ENCODE measurements at regions not wholly inside any gene's neighbourhood (a gene's known extent, or its start where the extent isn't known, plus 50 kb on each side); places are given as distances from the start of the nearest gene placed in this dataset.
"Not testable (repeated sequence)": the region's sequence is repeated elsewhere in the genome, so short reads cannot be mapped to it uniquely, and the experiment has no call there.

DNA sequence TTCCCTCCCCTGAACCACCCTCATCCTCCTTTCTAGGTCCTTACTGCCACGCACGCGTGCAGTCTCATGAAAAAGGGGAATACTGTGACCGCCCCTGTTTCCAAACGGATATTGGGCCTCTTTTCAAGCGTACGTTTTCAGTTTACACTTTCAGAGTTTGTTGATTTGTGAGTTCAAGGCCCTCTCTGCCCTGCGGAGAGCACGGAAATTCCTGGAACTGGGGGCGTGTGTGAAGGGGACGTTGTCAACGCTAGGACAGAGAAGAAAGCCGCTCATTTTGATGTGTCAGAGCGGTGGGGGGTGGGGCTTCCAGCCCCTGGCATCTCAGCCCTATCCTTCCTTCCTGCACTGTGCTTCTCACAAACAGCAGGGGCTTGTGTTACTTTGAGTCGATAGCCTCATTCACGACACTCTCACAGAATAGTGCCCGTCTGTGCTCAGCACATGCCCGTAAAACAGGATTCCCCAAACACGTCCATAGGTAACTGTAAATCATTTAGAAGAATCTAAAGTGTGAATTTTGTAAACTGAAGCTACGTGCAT is 137.6 kb upstream of the PEG3 start:
- no peak for DNase-seq (ENCODE audit: low read depth)

DNA sequence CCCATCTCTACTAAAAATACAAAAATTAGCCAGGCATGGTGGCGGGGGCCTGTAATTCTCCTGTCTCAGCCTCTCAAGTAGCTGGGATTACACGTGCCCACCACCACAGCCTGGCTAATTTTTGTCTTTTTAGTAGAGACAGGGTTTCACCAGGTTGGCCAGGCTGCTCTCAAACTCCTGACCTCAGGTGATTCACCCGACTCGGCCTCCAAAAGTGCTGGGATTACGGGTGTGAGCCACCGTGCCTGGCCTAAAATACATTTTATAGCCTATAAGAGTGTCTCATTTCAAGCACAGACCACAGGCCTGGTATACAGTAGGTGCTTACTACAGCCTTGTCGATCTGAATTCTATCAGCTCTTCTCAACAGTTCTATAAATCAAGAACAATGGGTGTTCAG is 139.5 kb upstream of the USP29 start:
- DNase-seq (ENCODE audit: low read depth): not testable (repeated sequence)

DNA sequence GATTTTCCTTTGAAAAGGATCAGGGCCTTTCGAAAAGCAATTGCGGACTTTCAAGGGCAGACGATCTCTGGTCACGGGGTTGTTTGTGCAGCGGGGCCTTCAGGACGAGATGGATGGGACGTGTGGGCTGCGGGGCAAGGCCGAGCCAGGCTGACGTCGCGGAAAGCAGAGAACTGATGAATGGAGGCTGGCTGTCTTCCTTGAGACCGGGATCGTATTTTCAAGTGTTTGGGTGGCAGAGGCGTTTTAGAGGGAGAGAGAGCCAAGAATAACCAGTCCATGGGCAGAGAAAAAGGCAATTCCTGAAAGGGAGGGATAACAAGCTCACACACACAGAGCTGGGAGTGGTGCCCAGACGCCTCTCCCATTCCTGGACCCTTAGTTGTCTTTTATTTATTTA is 138.9 kb upstream of the USP29 start:
- no peak for DNase-seq (ENCODE audit: low read depth)

DNA sequence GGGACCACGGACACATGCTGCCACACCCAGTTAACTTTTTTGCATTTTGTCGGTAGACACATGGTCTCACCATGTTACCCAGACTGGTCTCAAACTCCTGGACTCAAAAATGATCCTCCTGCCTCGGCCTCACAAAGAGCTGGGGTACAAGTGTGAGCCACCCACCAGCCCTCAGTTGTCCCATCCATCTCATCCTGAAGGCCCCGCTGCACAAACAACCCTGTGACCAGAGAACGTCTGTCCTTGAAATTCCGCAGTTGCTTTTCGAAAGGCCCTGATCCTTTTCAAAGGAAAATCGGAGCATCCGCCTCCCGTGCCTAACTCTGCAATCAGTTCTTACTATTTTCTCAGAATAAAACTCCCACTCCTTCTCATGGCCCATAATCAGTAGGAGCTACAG is 138.3 kb upstream of the USP29 start:
- DNase-seq (ENCODE audit: low read depth): not testable (repeated sequence)

DNA sequence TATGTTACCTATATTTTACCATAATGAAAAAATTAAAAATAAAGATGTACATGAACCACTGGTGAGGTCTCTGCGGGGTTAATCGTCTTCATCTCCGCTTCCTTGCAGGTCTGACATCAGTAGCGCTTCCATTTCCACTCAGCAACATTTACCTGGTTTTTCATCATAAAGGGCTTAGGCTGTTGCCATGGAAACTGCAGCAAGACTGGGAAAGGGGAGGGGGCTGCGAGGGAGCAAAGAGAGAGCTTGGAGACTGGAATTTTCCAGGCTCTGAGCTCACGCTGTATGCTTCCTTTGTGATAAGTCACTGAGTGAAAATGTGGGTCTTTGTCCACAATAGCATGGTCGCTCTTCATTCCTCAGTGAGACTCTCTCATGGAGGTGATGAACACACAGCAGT is 136.6 kb upstream of the USP29 start:
- DNase-seq (ENCODE audit: low read depth): no peak

DNA sequence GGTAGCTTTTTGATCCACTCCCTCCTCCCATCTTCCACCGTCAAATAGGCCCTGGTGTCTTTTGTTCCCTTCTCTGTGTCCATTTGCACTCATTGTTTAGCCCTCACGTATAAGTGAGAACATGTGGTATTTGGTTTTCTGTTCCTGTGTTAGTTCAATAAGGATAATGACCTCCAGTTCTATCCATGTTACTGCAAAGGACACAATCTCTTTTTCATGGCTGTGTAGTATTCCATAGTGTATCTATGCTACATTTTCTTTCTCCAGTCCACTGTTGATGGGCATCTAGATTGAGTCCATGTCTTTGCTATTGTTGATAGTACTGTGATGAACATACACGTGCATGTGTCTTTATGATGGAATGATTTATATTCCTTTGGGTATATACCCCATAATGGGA is 136.0 kb upstream of the USP29 start:
- DNase-seq (ENCODE audit: low read depth): no peak

DNA sequence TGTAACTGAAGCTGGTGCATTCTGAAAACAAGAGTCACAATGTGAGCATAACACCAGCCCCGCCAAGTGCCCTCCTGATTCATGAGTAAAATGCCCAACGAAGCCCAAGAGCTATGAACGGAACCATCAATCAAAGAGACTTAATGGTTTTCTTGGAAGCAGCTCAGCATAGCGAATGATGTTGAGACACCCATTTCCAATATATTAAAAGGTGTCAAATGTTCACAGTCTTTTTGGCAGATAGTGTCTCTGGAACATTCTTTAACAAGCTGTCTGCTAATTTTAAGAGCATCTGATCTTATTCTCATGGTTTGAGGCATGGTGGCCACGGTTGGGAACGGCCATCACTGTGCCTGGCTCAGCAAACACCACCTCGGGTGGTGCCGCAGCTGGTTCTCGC is 133.4 kb upstream of the USP29 start:
- DNase-seq (ENCODE audit: low read depth): no peak

DNA sequence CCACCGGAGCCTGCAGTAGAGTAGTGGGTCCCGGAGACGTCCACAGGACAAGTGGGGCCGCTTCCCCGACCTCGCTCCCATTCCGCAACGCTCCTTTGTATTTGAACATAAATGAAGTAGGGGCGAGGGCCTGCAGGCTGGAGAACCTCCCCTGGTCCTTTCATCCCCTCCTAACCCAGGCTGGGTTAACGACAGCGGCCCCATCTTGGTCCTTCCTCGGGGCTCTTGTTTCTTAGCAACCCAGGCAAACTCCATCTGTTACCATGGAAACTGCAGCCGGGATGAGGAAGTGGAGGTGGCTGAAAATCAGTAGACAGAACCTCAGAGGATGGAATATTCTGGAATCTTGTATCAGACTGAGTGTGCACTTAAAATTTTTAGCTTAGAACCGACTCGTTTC is 132.6 kb upstream of the USP29 start:
- DNase-seq (ENCODE audit: low read depth): no peak

DNA sequence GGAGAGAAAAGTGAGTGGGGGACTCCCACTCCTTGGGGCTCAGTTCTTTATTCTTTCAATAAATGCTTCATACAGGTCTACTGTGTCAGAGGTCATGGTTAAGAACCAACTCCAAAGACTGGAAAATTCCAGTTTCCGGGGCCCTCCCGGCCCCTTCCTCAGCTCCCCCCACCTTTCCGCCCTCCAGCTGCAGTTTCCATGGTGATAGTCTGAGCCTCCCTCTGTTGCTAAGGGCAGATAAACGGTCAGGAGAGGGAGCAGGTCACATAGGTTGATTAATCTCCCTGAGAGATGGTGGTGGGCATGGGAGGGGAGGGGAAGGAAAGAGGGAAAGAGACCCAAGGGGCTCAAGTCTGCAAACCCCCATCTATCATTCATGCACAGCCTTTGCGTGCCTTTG is 131.5 kb upstream of the USP29 start:
- no peak for DNase-seq (ENCODE audit: low read depth)

DNA sequence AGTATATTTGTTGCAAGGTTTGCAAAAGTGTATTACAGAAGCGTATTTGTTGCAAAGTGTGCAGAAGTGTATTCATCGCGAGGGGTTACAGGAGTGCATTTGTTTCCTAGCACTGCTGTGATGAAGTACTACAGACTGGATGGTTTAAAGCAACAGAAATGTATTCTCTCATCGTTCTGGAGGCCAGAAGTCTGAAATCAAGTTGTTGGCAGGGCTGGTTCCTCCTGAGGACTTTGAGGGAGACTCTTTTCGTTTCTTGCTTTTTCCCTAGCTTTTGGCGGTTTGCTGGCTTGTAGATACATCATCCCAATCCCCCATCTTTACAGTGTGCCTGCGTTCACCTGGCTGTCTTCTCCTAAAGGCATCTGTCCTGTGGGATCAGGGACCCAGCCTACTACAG is 127.9 kb upstream of the USP29 start:
- no peak for DNase-seq (ENCODE audit: low read depth)

DNA sequence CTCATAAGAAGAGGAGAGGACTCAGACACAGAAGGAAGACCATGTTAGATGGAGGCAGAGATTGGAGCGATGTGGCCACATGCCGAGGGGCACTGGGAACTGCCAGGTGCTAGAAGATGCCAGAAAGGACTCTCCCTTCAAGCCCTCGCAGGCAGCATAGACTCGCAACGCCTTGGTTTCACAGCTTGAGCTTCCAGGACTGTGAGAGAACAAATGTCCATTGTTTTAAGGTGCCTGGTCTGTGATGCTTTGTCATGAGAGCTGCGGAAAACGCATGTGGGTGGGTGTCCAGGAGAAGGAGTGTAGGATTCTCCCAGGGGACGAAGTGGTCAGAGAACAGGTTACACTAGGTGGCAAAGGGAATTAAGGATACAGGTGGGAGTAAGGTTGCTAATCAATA is 125.9 kb upstream of the USP29 start:
- no peak for DNase-seq (ENCODE audit: low read depth)

DNA sequence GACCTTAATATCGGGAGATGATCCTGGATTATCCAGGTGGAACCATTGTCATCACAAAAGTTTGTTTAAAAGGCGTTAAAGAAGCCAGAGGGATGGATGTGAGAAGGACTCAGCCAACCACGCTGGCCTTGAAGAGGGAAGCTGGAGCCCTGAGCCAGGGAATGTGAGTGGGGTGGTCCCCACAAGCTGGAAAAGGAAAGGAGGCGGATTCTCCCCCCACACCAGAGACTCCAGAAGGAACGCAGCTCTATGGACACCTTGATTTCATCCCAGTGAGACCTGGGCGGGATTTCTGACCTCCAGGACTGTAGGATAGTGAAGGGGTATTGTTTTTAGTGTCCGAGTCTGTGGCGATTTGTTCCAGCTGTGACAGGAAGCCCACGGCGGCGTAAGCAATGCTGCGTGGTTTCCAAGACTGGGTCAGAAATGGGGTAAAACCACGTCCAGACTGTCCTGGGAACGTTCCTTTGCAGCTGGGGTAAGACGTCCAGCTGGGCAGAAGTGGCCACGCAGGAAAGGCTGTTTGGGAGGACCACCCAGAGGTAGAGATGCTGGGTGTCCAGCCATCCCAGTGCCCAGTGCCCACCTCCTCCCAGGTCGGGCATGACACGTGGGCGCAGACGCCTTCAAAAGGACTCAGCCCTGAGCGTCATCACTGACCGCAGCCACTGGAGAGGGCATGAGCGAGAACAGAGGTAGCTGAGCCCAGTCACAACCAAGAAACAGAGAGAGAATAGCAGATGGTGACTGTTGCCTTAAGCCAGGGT is 125.4 kb upstream of the USP29 start:
- no peak for DNase-seq (ENCODE audit: low read depth)

DNA sequence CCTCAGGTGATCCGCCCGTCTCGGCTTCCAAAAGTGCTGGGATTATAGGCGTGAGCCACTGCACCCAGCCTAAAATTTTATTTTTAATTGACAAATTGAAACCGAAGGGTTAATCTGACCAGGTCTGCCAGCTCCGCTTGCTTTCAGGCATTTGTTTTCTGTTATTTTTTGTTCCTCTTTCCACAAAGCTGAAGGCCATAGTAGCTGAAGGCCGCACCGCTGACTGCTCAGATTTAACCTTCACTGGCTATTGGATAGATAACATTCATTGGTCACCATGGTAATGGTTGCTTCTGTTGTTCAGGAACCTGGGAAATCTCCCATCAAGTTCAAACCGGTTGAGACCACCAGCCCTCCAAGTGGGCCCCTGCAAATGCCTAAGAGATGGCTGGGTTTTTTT is 124.5 kb upstream of the USP29 start:
- no peak for DNase-seq (ENCODE audit: low read depth)

DNA sequence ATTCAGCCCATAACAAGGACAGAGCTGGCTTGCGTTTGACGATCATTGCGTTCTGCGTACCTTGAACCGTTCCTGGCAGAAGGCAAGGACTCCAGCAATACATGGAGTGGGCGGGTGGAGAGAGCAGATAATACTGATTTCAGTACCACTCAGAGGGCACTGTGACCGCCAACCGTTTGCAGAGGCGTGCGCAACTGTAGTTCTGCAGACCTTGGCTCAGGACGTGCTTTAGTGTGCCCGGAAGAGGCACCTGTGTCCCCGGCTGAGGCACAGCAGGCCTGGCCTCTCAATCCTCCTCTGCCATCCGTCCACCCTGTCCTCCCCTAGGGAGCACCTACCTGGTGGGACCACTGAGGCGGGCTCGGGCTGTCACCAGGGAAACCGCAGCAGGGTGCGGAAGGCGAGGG is 117.6 kb upstream of the USP29 start:
- DNase-seq (ENCODE audit: low read depth): no peak

DNA sequence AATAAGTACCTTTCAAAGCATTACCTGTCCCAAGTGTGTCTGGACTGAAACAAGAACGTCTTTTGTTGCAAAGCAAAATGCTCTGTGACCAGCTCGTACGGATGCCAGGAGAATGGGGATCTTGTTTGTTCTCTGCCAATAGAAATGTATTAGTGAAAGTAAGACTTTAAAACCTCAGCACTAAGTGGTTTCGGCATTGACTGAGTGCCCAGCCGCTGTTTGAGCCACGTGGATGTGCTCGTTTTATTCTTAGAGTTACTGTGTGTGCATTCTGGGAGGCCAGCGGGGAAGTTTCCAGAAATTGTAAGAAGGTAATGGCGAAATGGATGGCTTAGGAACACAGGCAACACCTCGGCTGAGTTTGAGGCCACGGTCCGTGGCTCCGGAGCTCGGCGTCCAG is 117.1 kb upstream of the USP29 start:
- no peak for DNase-seq (ENCODE audit: low read depth)

DNA sequence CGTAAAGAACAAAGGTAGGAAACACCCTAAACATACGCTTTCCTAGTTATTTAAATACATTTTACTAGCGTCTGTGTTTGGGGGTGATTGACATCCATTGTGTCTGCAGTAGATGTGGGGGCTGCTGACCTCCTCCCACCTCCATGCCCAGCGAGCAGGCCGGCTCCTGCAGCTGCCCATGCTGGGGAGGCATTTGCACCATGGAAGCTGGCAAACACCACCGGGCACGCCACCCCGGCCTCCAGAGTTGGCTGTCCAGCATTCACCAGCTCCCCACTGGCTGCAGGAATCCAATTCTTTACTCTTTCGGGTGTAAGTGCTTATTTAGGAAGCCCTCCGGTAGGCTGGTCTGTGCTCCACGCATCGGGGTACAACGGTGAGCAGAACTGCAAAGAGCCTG is 115.4 kb upstream of the USP29 start:
- DNase-seq (ENCODE audit: low read depth): no peak

DNA sequence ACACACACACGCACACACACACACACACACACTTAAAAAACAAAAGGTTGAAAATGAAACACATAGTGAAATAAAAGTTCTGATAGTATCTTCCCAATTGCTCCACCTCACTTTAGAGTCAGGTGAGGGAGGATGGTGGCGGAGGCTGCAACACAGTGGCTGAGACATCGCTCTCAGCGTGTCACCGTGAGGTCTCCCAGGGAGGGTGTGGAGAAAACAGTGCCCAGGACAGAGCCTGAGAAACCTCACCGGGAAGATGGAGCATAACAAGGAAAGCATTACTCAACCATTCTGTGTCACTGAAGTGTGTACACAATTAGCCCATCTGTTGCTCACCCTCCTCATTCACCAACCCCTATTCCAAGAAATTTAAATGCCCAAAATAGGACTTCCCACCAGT is 111.4 kb upstream of the USP29 start:
- DNase-seq (ENCODE audit: low read depth): no peak

DNA sequence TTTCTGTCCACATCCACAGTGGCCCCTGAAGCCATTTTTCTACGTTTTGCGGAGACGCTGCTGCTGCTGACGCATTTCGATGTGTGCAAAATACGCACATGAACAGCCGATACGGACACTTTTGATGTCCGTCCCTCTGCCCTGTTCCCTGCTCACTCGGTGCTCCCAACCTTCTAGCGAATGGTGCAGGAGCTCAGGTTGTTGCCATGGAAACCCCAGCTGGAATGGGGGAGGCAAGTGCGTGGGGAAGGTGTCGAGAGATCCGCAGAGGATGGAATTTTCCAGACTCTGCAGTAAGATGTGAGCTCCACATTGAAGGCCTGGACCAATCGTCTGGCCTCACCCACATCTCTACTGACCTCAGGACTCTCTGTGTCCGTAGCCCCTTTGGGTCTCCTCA is 109.2 kb upstream of the USP29 start:
- no peak for DNase-seq (ENCODE audit: low read depth)

DNA sequence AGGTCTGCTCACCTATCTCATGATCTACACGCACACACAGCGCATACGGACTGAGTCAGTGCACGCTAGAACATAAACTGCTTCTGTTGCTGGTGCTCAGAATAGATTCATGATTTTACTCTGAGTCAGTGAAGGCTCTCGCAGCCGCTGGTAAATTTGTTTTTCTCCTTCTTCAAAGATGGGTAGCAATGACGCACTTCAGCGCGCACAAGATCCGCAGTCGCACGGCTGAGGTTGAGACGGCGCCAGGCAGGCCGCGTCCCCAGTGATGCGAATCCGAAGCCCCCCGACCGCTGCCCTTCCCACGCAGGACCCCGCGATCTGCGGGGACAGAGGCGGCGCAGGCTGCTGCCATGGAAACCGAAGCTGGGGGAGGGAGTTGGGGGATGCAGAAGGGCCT is 103.7 kb upstream of the USP29 start:
- DNase-seq (ENCODE audit: low read depth): no peak

DNA sequence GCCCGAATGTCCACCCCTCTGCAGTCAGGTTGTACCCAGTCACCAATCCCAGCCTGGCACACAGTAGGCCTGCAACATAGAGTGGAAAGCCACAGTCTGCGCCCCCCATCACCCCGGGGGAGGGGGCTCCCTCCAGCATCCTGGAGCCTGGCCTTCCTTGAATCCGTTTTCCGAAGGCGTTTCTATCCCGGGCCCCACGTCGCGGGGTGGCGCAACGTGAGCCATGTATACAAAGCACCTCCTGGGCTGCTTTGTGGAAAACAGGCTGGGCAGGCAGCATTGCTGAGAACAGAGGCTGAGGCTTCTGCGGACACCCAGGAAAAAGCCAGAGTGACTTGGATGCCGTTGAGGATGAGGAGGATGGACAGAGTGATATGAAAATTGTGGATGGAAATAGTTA is 103.3 kb upstream of the USP29 start:
- DNase-seq (ENCODE audit: low read depth): no peak

DNA sequence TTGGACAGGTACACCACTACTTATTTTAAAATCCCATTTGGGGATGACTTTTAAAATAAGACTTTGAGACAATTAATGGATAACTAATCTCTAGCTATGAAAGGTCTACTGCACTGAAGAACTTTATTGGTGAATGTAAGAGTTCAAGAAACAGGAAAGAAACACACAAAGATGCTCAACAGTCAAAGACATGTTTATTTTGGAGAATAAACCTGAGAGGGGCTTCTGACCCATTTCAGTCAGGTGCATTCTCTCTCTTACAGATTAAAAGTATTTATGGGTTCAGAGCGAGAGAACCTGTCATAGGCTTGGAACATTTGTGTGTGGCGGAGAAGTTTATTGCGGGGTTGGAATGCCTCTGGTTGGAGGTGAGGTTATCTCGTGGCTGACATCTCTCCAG is 94.3 kb upstream of the USP29 start:
- no peak for DNase-seq (ENCODE audit: low read depth)

DNA sequence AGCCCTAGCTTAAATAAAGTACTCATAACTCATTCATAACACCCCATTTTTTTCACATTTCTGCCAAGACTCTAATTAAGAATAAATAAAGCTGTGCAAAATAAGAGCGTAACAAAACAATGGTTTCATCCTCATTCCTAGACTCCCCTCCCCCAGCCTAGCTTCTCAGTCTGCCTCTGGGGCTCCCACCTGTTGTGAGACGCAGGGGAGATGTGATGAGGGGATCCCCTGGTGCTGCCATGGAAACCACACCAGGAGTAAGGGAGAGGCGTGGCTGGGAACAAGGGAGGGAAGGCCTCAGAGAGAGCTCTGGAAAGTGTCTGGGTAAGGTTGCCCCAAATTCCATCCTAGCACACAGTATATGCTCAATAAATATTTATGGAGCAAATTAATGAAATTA is 93.3 kb upstream of the USP29 start:
- DNase-seq (ENCODE audit: low read depth): no peak

DNA sequence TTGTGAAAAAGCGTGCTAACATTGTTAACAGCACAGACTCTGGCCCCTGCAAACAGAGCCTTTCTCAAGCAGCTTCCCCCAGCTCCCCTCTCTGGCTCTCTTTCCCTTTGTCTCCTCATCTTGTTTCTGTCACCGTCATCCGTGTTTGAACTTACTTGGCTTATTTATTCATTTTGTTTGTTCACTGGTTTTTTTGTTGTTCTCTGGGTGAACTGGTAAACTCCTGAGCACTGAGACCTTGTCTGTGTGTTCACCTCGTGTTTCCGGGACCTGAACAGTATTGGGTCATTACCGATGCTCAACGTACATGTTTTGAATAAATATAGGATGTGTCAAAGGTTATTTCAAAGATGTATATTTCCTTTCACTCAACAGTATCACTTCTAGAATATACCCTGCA is 92.4 kb upstream of the USP29 start:
- DNase-seq (ENCODE audit: low read depth): no peak
